ENCODE measurements at regions not wholly inside any gene's neighbourhood (a gene's known extent, or its start where the extent isn't known, plus 50 kb on each side); places are given as distances from the start of the nearest gene placed in this dataset.

DNA sequence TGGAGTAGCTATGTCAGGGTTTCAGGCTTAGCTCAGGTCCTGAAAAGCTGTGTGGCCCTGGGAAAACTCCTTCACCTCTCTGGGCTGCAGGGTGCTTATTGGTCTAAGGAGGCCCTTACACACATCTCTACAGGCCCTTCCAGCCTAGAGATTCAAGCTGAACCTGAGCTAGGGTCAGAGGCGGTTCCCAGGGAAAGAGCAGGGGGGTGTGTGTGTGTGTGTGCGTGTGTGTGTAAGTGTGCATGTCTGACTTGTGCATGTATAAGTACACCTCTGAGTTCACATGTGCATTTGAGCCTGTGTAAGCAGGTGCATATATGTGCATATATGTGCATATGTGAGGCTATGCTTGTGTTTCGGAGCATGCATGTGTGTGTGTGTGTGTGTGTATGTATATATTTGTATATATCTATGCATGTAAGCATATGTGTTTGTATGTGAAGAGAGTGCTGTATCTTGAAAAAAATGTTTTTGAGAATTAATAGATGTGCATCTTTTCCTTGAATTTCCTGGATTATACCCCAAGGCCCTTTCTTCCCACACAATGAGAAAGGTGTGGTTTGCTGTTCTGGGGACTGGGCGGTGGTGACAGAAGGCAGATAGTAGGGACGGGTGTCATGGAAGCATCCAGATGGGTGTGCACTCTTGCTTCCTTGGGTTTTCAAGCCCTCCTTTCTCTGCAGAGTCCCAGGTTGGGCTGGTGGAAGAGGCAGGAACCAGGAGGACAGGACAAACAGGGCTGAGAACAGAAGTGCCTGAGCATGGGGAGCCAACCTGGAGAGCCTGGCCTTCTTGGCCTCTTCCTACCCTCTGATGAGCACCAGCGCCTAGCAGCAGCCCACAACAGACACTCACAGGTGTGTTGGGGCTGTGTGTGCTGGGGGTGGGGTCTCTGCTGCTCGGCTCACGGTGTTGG lies 150.3 kb upstream of the TSHZ3 start:
- no peak for FAIRE-seq
- TF ChIP-seq, protein P1, sequence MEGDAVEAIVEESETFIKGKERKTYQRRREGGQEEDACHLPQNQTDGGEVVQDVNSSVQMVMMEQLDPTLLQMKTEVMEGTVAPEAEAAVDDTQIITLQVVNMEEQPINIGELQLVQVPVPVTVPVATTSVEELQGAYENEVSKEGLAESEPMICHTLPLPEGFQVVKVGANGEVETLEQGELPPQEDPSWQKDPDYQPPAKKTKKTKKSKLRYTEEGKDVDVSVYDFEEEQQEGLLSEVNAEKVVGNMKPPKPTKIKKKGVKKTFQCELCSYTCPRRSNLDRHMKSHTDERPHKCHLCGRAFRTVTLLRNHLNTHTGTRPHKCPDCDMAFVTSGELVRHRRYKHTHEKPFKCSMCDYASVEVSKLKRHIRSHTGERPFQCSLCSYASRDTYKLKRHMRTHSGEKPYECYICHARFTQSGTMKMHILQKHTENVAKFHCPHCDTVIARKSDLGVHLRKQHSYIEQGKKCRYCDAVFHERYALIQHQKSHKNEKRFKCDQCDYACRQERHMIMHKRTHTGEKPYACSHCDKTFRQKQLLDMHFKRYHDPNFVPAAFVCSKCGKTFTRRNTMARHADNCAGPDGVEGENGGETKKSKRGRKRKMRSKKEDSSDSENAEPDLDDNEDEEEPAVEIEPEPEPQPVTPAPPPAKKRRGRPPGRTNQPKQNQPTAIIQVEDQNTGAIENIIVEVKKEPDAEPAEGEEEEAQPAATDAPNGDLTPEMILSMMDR (IDR thresholded peaks at IDR 0.05; ENCODE audit: insufficient read depth, missing control alignments) = no peak
- no peak for DNase-seq (ENCODE audit: insufficient read length, low spot score)

DNA sequence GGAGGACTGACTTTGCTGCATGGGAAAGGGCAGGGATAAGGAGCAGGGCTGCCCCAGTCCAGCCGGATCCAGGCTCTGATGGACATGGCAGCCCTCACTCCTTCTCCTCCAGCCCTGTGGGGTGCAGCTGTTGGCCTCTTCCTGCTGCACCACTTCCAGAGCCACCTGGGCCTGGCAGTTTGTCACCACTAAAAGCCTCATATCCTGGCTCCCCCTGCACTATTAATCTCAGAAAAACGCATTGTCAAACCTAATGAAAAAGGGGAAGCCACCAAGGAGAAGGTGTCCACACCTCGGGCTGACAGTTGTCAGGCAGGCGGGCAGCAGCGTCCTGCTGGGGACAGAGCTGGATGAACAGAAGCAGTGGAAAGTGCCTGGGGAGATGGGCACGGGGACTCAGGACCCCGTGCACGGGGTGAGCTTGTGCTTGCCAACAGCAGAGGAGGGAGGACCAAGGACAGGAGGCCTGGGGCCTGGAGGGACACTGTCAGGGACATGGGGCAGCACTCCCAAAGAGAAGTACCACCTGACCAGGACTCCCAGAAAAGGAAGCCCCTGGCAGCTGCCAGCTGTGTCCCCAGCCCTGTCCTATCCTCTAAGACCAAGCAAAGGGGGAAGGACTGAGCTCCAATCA lies 151.1 kb upstream of the TSHZ3 start:
- TF ChIP-seq, protein P1 (IDR thresholded peaks at IDR 0.05; ENCODE audit: insufficient read depth, missing control alignments) = no peak
- no peak for DNase-seq (ENCODE audit: insufficient read length, low spot score)
- no peak for FAIRE-seq

DNA sequence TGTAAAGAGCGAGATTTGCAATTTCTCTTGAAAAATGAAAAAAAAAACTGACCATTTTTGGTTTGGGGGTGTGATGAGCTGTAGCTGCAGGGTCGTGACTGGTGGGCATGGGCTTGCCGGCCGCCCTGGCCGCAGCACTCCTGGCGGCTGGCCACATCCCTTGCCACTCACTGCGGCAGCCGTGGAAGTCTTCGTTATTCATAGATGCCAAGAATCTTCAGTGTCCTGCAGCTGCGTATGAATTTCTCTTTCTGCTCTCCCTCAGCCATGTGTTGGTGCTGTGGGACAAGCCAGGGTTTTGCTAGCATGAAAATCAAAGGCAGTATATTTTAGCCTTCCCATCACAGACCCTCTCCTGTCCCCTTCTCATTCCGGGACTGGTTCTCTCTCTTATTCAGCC lies 151.7 kb upstream of the TSHZ3 start:
- FAIRE-seq (no peak), DNase-seq (ENCODE audit: insufficient read length, low spot score) (no peak)
- TF ChIP-seq, protein P1 (IDR thresholded peaks at IDR 0.05; ENCODE audit: insufficient read depth, missing control alignments) = no peak

DNA sequence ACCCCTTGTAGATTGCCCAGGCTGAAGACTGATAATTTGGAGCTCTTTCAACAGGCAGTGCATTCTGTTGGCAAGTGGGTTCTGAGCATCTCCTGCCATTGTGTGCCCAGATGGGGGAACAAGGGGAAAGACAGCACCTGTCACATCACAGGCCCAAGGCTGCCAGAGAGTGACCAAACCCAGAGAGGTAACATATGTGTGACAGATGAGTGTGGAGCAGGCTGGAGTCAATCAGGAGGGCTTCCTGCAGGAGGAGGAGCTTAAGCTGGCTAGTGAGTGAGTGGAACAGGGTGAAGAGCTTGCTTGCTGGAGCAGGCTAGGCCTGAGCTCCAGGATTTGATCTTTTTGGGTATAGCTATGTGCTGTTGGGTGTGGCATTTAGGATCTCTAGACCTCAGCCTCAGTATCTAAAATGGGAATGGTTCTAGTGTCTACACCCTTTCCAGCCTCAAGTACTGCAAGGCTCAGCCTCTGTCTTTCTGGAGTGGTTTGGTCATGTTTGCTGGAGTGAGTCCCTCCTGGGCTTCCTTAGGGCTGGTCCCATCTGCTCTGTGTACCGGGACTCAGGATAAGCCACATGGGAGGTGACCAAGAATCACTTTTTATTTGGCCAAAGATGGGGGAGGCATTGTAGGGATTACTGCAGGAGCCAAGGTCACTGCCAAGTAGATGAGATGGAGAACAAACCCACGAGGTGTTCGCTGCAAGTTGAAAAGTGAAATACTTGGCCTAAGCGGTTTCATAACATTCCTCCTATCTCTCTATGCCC lies 152.4 kb upstream of the TSHZ3 start:
- TF ChIP-seq, protein P1 (IDR thresholded peaks at IDR 0.05; ENCODE audit: insufficient read depth, missing control alignments) = no peak
- no peak for DNase-seq (ENCODE audit: insufficient read length, low spot score)
- FAIRE-seq = no peak

DNA sequence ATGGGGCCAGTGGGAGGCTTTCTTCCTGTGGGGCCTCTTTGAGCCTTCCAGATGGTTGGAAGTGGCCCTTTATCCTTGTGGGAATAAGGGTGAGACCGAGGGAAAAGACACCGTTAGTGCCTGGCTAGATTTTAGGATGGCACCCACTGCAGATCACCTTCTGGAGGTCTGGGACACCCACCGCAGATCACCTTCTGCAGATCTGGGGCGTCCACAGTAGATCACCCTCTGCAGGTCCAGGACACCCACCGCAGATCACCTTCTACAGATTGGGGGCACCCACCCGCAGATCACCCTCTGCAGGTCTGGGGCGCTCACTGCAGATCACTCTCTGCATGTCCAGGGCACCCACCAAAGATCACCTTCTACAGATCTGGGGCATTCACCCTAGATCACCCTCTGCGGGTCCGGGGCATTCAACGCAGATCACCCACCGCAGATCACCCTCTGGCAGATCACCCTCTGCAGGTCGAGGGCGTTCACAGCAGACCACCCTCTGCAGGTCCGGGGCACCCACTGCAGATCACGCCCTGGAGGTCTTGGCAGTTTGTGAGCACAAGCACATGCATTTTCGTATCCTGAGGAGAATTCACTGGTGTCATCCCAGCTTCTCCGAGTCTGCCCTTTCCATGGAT lies 153.4 kb upstream of the TSHZ3 start:
- TF ChIP-seq, protein P1 (IDR thresholded peaks at IDR 0.05; ENCODE audit: insufficient read depth, missing control alignments) = no peak
- DNase-seq (ENCODE audit: insufficient read length, low spot score) = no peak
- no peak for FAIRE-seq

DNA sequence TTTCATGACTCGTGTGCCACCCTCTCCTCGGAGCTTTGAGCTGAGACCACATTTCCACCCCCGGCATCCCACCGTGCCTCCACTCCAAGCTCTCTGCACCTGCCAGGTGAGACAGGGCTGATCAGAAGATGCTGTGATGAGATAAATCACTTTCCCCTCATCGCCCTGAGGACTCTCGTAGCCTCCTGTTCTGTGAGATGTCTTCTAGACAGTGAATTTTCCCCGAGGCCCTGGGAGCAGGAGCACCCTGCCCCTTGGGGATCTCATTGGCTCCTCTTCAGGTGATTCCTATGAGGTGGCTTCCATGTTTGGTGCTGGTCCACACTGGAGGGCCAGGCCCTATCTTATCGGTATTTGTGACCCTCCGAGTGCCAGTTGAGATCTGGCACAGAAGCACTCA lies 154.0 kb upstream of the TSHZ3 start:
- DNase-seq (ENCODE audit: insufficient read length, low spot score) = no peak
- TF ChIP-seq, protein P1 (IDR thresholded peaks at IDR 0.05; ENCODE audit: insufficient read depth, missing control alignments) = no peak
- no peak for FAIRE-seq
